ENCODE measurements at regions not wholly inside any gene's neighbourhood (a gene's known extent, or its start where the extent isn't known, plus 50 kb on each side); places are given as distances from the start of the nearest gene placed in this dataset.

GRCh38 chr6:5898102-5898501 is 108.6 kb downstream of the NRN1 start:
- Histone ChIP-seq H3K4me1 (ENCODE audit: low read depth) (no peaks in the 10 kb centered on the region), H3K27me3 (no peaks in the 10 kb centered on the region)
- TF ChIP-seq, protein P1, sequence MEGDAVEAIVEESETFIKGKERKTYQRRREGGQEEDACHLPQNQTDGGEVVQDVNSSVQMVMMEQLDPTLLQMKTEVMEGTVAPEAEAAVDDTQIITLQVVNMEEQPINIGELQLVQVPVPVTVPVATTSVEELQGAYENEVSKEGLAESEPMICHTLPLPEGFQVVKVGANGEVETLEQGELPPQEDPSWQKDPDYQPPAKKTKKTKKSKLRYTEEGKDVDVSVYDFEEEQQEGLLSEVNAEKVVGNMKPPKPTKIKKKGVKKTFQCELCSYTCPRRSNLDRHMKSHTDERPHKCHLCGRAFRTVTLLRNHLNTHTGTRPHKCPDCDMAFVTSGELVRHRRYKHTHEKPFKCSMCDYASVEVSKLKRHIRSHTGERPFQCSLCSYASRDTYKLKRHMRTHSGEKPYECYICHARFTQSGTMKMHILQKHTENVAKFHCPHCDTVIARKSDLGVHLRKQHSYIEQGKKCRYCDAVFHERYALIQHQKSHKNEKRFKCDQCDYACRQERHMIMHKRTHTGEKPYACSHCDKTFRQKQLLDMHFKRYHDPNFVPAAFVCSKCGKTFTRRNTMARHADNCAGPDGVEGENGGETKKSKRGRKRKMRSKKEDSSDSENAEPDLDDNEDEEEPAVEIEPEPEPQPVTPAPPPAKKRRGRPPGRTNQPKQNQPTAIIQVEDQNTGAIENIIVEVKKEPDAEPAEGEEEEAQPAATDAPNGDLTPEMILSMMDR (IDR thresholded peaks at IDR 0.05; ENCODE audit: low read depth, low read length), result no peak

GRCh38 chr6:5896476-5897200 is 110.1 kb downstream of the NRN1 start:
- TF ChIP-seq, protein P1 (IDR thresholded peaks at IDR 0.05; ENCODE audit: low read depth, low read length), result no peak
- H3K4me1 ChIP-seq (ENCODE audit: low read depth), result no peaks in the 10 kb centered on the region

More at GRCh38 chr6:5898102-5898501, 108.6 kb downstream of the NRN1 start:
- no peak overlapping the region for H3K4me3 ChIP-seq
- DNase-seq (ENCODE audit: low read depth in 1 of 2, low spot score in 1 of 2), result no peak
- H3K27ac ChIP-seq, result no peak overlapping the region
- H3K9me3 ChIP-seq (ENCODE audit: low read depth), result no peaks in the 10 kb centered on the region
- no peaks in the 10 kb centered on the region for H3K36me3 ChIP-seq

GRCh38 chr6:5894357-5894756 is 112.4 kb downstream of the NRN1 start:
- no peak for DNase-seq (ENCODE audit: low read depth in 1 of 2, low spot score in 1 of 2)
- Histone ChIP-seq H3K4me1 (ENCODE audit: low read depth) (no peaks in the 10 kb centered on the region), H3K27me3 (no peaks in the 10 kb centered on the region), H3K9me3 (ENCODE audit: low read depth) (no peaks in the 10 kb centered on the region), H3K4me3 (no peak overlapping the region), H3K36me3 (no peaks in the 10 kb centered on the region), H3K27ac (no peak overlapping the region)
- TF ChIP-seq, protein P1 (IDR thresholded peaks at IDR 0.05; ENCODE audit: low read depth, low read length), result no peak

More at GRCh38 chr6:5896476-5897200, 110.1 kb downstream of the NRN1 start:
- Histone ChIP-seq H3K27ac (no peak overlapping the region), H3K9me3 (ENCODE audit: low read depth) (no peaks in the 10 kb centered on the region), H3K36me3 (no peaks in the 10 kb centered on the region), H3K27me3 (no peaks in the 10 kb centered on the region), H3K4me3 (no peak overlapping the region)
- no peak for DNase-seq (ENCODE audit: low read depth in 1 of 2, low spot score in 1 of 2)

GRCh38 chr6:5893295-5893694 is 113.4 kb downstream of the NRN1 start:
- H3K27me3 ChIP-seq, result no peaks in the 10 kb centered on the region
- no peaks in the 10 kb centered on the region for H3K4me1 ChIP-seq (ENCODE audit: low read depth)
- H3K27ac ChIP-seq, result no peak overlapping the region
- TF ChIP-seq, protein P1 (IDR thresholded peaks at IDR 0.05; ENCODE audit: low read depth, low read length), result no peak
- H3K4me3 ChIP-seq, result no peak overlapping the region
- no peaks in the 10 kb centered on the region for H3K9me3 ChIP-seq (ENCODE audit: low read depth)
- no peaks in the 10 kb centered on the region for H3K36me3 ChIP-seq
- no peak for DNase-seq (ENCODE audit: low read depth in 1 of 2, low spot score in 1 of 2)

DNA sequence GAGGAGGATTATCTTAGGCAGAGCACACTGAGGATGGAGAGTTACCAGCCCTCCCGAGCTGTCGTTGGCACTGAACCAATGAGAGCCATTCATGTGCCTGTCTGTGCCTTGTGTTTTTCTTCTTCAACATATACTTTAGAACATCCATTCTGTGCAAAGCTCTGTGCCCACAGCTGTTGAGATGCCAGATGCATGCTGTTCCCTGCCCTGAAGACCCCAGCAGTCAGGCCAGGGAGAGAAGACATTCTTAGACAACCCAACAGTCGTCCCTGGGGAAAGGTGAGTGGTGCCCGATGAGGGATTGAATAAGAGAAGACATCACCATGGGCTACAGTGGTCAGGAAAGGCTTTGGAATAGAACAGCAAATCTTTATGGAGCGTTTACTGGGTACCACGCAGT is 114.1 kb downstream of the NRN1 start:
- H3K4me1 ChIP-seq (ENCODE audit: low read depth), result no peaks in the 10 kb centered on the region
- no peak for DNase-seq (ENCODE audit: low read depth in 1 of 2, low spot score in 1 of 2)
- TF ChIP-seq, protein P1 (IDR thresholded peaks at IDR 0.05; ENCODE audit: low read depth, low read length), result no peak
- no peak overlapping the region for H3K27ac ChIP-seq
- no peaks in the 10 kb centered on the region for H3K36me3 ChIP-seq
- H3K4me3 ChIP-seq, result no peak overlapping the region
- no peaks in the 10 kb centered on the region for H3K27me3 ChIP-seq
- no peaks in the 10 kb centered on the region for H3K9me3 ChIP-seq (ENCODE audit: low read depth)
